Epithelial cell of proximal tubule (primary cell): ENCODE measurements at regions not wholly inside any gene's neighbourhood (a gene's known extent, or its start where the extent isn't known, plus 50 kb on each side); places are given as distances from the start of the nearest gene placed in this dataset.

Experiments used
- DNase-seq: peaks from one replicate; pipeline ENCODE4 v3.0.0-alpha.2; 2011; ENCODE audit warnings: low read depth
- H3K4me3 ChIP-seq: 2 replicates; pipeline ENCODE4 v1.5.1; 2011; ENCODE audit warnings: low read depth, mild to moderate bottlenecking, low read length
- CTCF ChIP-seq: conservative IDR thresholded peaks from 2 replicates; pipeline ENCODE4 v1.5.1; 2012; ENCODE audit warnings: low read depth, mild to moderate bottlenecking, low read length

- no peak overlapping the region for H3K4me3 ChIP-seq
- TF ChIP-seq CTCF = no peak
- DNase-seq = no peak
These were observed 232.1 kb downstream of the NDUFA10 start for GRCh38 chr2:239793086-239793485.

GRCh38 chr2:239792405-239793084 lies 232.6 kb downstream of the NDUFA10 start:
- no peak for TF ChIP-seq CTCF
- H3K4me3 ChIP-seq = no peak overlapping the region
- DNase-seq = no peak

GRCh38 chr2:239791526-239792404 lies 233.4 kb downstream of the NDUFA10 start:
- TF ChIP-seq CTCF = no peak
- no peak overlapping the region for H3K4me3 ChIP-seq
- no peak for DNase-seq

GRCh38 chr2:239790721-239791120 lies 234.4 kb downstream of the NDUFA10 start:
- H3K4me3 ChIP-seq = no peak overlapping the region
- no peak for TF ChIP-seq CTCF
- DNase-seq = no peak

GRCh38 chr2:239790313-239790712 lies 234.8 kb downstream of the NDUFA10 start:
- no peak for DNase-seq
- TF ChIP-seq CTCF = no peak
- no peak overlapping the region for H3K4me3 ChIP-seq

GRCh38 chr2:239789711-239790110 lies 235.4 kb downstream of the NDUFA10 start:
- DNase-seq = no peak
- H3K4me3 ChIP-seq = no peak overlapping the region
- TF ChIP-seq CTCF = no peak

- no peak overlapping the region for H3K4me3 ChIP-seq
- TF ChIP-seq CTCF = no peak
- DNase-seq = no peak
These were observed 236.5 kb downstream of the NDUFA10 start for GRCh38 chr2:239788576-239789098.
